T follicular helper cell (primary cell): ENCODE measurements at regions not wholly inside any gene's neighbourhood (a gene's known extent, or its start where the extent isn't known, plus 50 kb on each side); places are given as distances from the start of the nearest gene placed in this dataset.

Source experiments
- DNase-seq: peaks from one replicate; pipeline ENCODE4 v3.0.0-alpha.2; 2020; ENCODE audit warnings: low read depth

DNA sequence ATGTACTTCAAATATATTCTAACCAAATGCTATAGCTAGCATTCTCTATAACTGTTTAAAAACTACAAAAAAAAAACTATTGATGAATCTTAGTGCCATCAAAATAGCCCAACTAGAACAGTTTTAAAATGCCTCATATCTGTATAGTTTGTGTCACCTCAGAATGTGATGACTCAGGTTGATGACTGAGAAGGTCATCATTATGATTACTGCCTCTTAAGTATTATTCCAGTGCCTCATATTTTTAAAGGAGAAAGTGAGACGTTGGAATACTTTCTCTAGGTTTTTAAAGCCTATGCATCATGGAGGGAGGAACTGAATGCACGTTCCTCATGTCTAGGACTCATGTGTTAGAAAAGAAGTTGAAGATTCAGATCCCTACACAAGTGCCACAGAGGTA lies 88.2 kb downstream of the TMA16 start:
- DNase-seq, result no peak

- DNase-seq, result no peak
Measured at GRCh38 chr4:163587867-163588266, 93.4 kb downstream of the TMA16 start.

DNA sequence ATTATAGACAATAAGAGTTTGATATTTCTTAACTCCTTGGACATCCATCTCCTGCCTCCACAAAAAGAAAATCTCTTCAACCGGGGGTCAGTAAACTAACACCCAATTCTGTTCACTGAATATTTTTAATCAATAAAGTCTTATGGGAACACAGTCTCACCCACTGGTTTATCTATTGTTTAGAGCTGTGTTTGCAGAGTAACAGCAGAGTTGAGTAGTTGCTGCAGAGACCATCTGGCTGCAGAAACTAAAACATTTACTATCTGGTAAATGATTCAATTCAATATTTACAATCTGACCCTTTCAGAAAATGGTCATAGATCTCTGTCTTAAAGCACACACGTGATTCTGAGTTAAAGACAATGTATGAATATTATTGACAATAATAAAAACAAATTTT lies 94.0 kb downstream of the TMA16 start:
- DNase-seq, result no peak

- DNase-seq, result no peak
Measured at GRCh38 chr4:163590103-163590502, 95.6 kb downstream of the TMA16 start.

- DNase-seq, result no peak
Measured at GRCh38 chr4:163590619-163591264, 96.3 kb downstream of the TMA16 start.

DNA sequence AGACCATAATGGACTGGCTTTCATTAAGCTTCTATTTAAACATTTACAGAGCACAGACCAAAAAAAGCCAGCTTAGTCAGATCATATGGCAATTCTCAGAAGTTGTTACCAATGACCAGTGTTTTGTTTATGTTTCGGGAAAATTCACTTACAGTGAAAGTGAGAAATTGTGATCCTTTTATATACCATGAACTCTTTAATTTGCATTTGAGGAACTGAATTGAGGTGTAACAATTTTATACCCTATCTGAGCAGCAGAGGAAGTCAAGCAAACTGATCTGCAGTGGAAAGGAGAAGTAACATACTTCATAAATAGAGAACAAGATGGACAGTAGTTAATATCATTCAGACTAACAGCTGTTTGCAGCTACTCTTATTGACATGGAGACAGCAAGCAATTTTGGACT lies 97.1 kb downstream of the TMA16 start:
- no peak for DNase-seq

DNA sequence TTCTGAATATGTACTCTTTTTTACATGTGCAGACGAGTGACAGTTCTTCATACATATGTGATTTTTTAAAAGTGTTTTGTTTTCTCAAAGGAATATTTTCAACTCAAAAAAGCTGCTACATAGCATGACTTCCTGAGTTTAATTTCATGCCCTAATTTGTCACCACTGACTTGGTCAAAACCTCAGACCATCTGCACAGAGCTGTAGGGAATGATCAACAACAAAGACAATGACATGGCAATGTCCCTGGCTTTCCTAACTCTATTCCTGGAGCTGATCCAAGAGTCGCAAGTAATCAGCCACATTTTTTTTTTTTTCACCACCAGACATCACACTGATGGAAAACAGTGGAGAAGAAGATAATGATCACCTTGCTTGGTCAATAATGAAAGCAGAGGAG lies 97.7 kb downstream of the TMA16 start:
- no peak for DNase-seq

GRCh38 chr4:163595580-163595979 lies 101.1 kb downstream of the TMA16 start:
- DNase-seq, result no peak

GRCh38 chr4:163598028-163598427 lies 103.5 kb downstream of the TMA16 start:
- no peak for DNase-seq

- DNase-seq, result no peak
Measured at GRCh38 chr4:163598489-163598888, 104.0 kb downstream of the TMA16 start.

GRCh38 chr4:163600727-163601126 lies 106.2 kb downstream of the TMA16 start:
- no peak for DNase-seq

- no peak for DNase-seq
Measured at GRCh38 chr4:163603257-163603656, 108.8 kb downstream of the TMA16 start.

- DNase-seq, result no peak
Measured at GRCh38 chr4:163606896-163607691, 112.6 kb downstream of the TMA16 start.

- DNase-seq, result no peak
Measured at GRCh38 chr4:163609019-163609418, 114.5 kb downstream of the TMA16 start.

GRCh38 chr4:163610648-163611047 lies 116.2 kb downstream of the TMA16 start:
- DNase-seq, result no peak

DNA sequence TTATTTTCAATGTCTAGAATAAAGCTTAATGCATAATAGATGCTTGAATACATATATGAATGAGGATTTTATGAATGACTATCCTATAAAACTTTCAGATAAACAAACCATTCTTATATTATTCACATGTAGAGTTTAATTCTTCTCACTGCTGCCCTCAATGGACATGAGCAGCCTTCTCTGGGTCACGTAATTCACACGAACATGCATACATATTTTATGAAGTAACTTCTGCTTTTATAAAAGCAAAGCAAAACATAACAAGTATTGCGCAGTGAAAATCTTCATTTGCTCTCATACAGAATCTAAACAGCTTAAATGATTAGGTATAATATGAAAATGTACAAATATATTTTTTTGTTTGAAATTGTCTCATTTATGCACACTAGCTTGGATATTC lies 116.7 kb downstream of the TMA16 start:
- no peak for DNase-seq

- DNase-seq, result no peak
Measured at GRCh38 chr4:163611784-163612445, 117.4 kb downstream of the TMA16 start.

- DNase-seq, result no peak
Measured at GRCh38 chr4:163612762-163613161, 118.3 kb downstream of the TMA16 start.

- DNase-seq, result no peak
Measured at GRCh38 chr4:163613383-163613782, 118.9 kb downstream of the TMA16 start.

DNA sequence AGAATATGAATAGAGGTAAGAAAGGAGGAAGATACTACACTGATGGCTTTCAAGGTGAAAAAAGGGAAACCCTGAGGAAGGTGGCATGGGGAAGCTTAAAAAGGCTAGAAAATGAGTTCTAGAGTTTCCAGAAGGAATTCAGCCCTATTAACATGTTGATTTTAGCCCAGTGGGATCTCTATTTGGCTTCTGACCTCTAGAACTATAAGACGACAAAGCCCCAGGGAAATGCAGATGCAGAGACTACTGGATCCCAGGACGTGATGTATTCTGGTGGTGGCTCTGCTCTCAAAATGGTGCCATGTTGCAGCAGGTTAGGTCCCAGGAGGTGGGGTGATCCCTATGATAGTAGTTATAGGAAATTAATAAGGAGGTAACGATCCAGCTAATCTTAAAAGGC lies 120.4 kb downstream of the TMA16 start:
- no peak for DNase-seq

- DNase-seq, result no peak
Measured at GRCh38 chr4:163618845-163619244, 124.4 kb downstream of the TMA16 start.

GRCh38 chr4:163620738-163621137 lies 126.2 kb downstream of the TMA16 start:
- no peak for DNase-seq

- DNase-seq, result no peak
Measured at GRCh38 chr4:163621821-163622220, 127.3 kb downstream of the TMA16 start.
